HG02943 (cell line): ENCODE measurements at regions not wholly inside any gene's neighbourhood (a gene's known extent, or its start where the extent isn't known, plus 50 kb on each side); places are given as distances from the start of the nearest gene placed in this dataset.
"Not testable (repeated sequence)": the region's sequence is repeated elsewhere in the genome, so short reads cannot be mapped to it uniquely, and the experiment has no call there.

ENCODE experiments used
- ATAC-seq: cut with Tn5 transposase; IDR thresholded peaks from one replicate; pipeline ENCODE4 v1.9.1; 2021; ENCODE audit warnings: mild to moderate bottlenecking, low read depth, moderate library complexity; ENCODE audit not compliant: unreplicated experiment

- ATAC-seq, result no peak
Observed at GRCh38 chr5:1997640-1998347, 115.1 kb upstream of the IRX4 start.

GRCh38 chr5:1995491-1995890, 112.8 kb upstream of the IRX4 start:
- no peak for ATAC-seq

GRCh38 chr5:1987471-1987870, 104.7 kb upstream of the IRX4 start:
- no peak for ATAC-seq

- ATAC-seq, result no peak
Observed at GRCh38 chr5:1985781-1986180, 103.1 kb upstream of the IRX4 start.

- no peak for ATAC-seq
Observed at GRCh38 chr5:1983919-1984695, 101.4 kb upstream of the IRX4 start.

GRCh38 chr5:1983401-1983800, 100.7 kb upstream of the IRX4 start:
- ATAC-seq, result no peak

GRCh38 chr5:1982561-1982960, 99.8 kb upstream of the IRX4 start:
- ATAC-seq, result not testable (repeated sequence)

GRCh38 chr5:1975898-1976765, 93.4 kb upstream of the IRX4 start:
- no peak for ATAC-seq

GRCh38 chr5:1975406-1975715, 92.6 kb upstream of the IRX4 start:
- no peak for ATAC-seq

- ATAC-seq, result no peak
Observed at GRCh38 chr5:1974501-1975405, 92.0 kb upstream of the IRX4 start.

GRCh38 chr5:1974081-1974480, 91.4 kb upstream of the IRX4 start:
- no peak for ATAC-seq

- no peak for ATAC-seq
Observed at GRCh38 chr5:1973391-1974013, 90.8 kb upstream of the IRX4 start.

- no peak for ATAC-seq
Observed at GRCh38 chr5:1971944-1972343, 89.2 kb upstream of the IRX4 start.

GRCh38 chr5:1967736-1968135, 85.0 kb upstream of the IRX4 start:
- no peak for ATAC-seq

- no peak for ATAC-seq
Observed at GRCh38 chr5:1966461-1966860, 83.7 kb upstream of the IRX4 start.

- no peak for ATAC-seq
Observed at GRCh38 chr5:1965925-1966324, 83.2 kb upstream of the IRX4 start.

- no peak for ATAC-seq
Observed at GRCh38 chr5:1963941-1964451, 81.3 kb upstream of the IRX4 start.

- ATAC-seq, result no peak
Observed at GRCh38 chr5:1963358-1963757, 80.6 kb upstream of the IRX4 start.

- ATAC-seq, result no peak
Observed at GRCh38 chr5:1962619-1963355, 80.1 kb upstream of the IRX4 start.
